LoVo (cell line): ENCODE measurements at regions not wholly inside any gene's neighbourhood (a gene's known extent, or its start where the extent isn't known, plus 50 kb on each side); places are given as distances from the start of the nearest gene placed in this dataset.
"Not testable (repeated sequence)": the region's sequence is repeated elsewhere in the genome, so short reads cannot be mapped to it uniquely, and the experiment has no call there.

Source experiments
- DNase-seq: peaks from one replicate; pipeline ENCODE4 v3.0.0-alpha.2; 2016; ENCODE audit warnings: low spot score

DNA sequence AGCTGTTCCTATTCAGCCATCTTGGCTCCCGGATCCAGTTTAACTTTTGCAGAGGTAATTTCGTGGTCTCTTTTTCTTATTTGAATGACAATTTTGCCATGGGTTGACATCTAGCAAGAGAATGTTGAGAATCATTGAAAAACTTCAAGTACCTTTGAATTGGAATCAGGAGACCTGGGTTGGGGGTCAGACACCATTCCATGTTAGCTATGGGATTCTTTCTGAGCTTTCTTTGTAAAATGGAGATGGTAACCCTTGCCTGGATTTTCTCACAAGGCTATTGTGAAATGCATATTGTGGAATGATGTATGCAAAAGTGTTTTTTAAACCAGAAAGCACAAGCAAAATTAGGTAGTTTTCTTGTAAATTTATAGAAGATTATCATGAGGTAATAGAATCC, 79.1 kb upstream of the HAND2 start:
- DNase-seq, result no peak

DNA sequence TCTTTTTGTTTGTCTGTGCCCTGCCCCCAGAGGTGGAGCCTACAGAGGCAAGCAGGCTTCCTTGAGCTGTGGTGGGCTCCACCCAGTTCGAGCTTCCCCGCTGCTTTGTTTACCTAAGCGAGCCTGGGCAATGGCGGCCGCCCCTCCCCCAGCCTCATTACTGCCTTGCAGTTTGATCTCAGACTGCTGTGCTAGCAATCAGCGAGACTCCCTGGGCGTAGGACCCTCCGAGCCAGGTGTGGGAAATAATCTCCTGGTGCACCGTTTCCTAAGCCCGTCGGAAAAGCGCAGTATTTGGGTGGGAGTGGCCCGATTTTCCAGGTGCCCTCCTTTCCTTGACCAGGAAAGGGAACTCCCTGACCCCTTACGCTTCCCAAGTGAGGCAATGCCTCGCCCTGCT, 78.6 kb upstream of the HAND2 start:
- not testable (repeated sequence) for DNase-seq

DNA sequence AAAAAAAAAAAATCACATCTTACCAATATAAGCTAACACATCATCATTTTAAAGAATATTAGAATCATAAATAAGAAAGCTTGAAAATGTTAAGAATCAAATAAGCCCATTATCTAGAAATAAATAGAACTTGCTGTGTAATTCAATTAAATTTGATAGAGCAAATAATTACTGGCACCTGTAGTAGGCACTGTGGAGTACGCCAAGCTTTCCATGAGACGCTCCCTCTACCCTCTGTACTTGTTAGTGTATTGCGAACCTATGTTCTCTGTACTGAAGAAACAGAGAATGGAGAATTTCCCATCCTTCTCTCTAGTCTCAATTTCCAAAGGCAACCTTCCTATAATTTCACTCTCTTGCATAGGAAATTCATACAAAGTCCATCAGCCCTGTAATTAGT, 61.7 kb upstream of the HAND2 start:
- no peak for DNase-seq

DNA sequence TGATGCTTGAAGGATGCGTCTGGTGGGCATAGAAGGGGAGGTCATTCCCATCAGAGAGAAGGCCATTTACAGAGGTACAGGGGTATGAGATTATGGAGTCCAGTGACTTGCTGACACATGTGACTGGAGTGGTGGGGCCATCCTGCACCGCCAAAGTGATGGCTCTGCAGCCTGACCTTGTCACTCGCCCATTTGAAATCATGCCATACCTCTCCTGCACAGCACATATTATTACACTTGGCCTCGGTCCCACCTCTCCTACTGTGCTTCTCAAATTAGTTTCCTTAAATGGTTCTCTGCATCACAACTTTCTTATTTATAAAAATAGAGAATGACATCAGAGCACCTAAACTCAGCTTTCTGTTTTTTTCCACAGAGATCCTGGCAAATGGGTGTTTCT, 60.7 kb upstream of the HAND2 start:
- no peak for DNase-seq

DNA sequence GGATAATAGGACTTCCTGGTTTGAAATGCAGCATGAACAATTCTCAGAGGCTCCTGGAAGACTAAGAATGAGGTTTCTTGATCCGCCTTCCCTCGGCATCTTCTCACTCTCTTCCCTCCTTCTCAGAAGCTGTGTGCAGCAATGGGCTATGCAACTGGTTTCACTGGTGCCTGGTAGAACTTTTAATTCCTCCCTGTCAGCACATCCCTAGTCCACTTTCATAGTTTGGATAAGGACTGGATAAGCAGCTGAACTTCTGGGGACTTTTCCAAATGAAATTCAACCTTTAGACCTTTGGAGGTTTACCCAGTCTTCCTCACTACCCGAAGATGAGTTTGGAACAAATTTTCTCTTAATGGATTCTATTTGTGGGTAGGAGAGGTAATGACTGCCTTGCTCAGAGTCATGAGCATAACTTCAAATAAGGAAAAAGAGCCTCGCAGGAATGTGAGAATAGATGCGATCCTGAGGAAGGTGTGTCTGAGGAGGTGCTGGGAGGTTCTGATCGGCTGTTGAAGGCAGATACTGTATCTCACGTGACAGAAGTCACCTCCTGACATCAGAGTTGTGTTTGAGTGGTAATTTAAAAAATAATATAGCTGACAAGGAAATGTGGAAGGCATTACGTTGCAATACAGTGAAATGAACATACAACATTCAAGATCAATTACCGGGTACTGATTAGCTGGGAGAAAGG, 56.0 kb upstream of the HAND2 start:
- no peak for DNase-seq

DNA sequence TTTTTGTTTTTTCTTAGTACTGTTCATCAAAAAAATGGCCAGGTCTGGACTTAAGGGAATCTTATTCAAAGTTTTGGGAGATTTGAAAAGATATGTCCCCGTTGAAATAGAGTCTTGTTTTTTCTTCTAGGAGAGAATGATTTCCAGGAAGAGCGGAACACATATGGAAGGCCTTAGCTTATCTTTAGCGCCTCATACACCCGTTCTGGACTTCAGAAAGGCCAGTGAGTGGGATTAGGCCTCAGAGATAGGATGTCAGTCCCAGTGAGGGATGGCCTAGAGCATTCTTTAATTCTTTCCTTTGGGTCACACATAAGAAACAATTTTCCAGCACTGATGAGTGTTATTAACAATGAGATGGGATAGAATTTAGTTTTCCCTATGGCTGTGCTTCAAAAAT, 54.5 kb upstream of the HAND2 start:
- DNase-seq, result no peak
